NB4 (cell line): ENCODE measurements at regions not wholly inside any gene's neighbourhood (a gene's known extent, or its start where the extent isn't known, plus 50 kb on each side); places are given as distances from the start of the nearest gene placed in this dataset.

ENCODE experiments used
- DNase-seq: peaks from one replicate; pipeline ENCODE4 v3.0.0; 2010; ENCODE audit warnings: low read depth
- H3K4me3 ChIP-seq: one replicate; pipeline ENCODE4 v1.5.1; 2011; ENCODE audit warnings: mild to moderate bottlenecking, low read depth, low read length, moderate library complexity
- CTCF ChIP-seq: IDR thresholded peaks from one replicate; pipeline ENCODE4 v1.5.1; 2012; ENCODE audit warnings: low read depth, low read length
- MAX ChIP-seq: IDR thresholded peaks from 2 replicates; pipeline ENCODE4 v1.6.1; 2011; ENCODE audit warnings: low read depth, low read length
- MYC ChIP-seq: IDR thresholded peaks from 2 replicates; pipeline ENCODE4 v1.6.1; 2011; ENCODE audit warnings: low read depth, low read length
- POLR2A ChIP-seq: IDR thresholded peaks from 2 replicates; pipeline ENCODE4 v1.6.1; 2011; ENCODE audit warnings: mild to moderate bottlenecking; ENCODE audit not compliant: insufficient read length; ENCODE audit errors: extremely low read depth

- no peak for TF ChIP-seq POLR2A
- TF ChIP-seq CTCF: no peak
- no peak for TF ChIP-seq MAX
- no peak for TF ChIP-seq MYC
- no peak overlapping the region for H3K4me3 ChIP-seq
- no peak for DNase-seq
Observed at GRCh38 chr10:58894929-58895328, 281.5 kb upstream of the PHYHIPL start.

GRCh38 chr10:58896229-58896628, 280.2 kb upstream of the PHYHIPL start:
- no peak for DNase-seq
- H3K4me3 ChIP-seq: no peak overlapping the region
- TF ChIP-seq POLR2A: no peak
- TF ChIP-seq CTCF: no peak
- no peak for TF ChIP-seq MYC
- TF ChIP-seq MAX: no peak

GRCh38 chr10:58897236-58897635, 279.2 kb upstream of the PHYHIPL start:
- no peak for TF ChIP-seq POLR2A
- no peak for DNase-seq
- H3K4me3 ChIP-seq: no peak overlapping the region

GRCh38 chr10:58897708-58898107, 278.7 kb upstream of the PHYHIPL start:
- TF ChIP-seq CTCF: no peak
- DNase-seq: no peak
- no peak overlapping the region for H3K4me3 ChIP-seq

GRCh38 chr10:58898854-58899573, 277.4 kb upstream of the PHYHIPL start:
- no peak for DNase-seq
- no peak overlapping the region for H3K4me3 ChIP-seq
- TF ChIP-seq CTCF (no peak), MAX (no peak), MYC (no peak), POLR2A (no peak)

- TF ChIP-seq CTCF (no peak), MAX (no peak), POLR2A (no peak), MYC (no peak)
- DNase-seq: no peak
- H3K4me3 ChIP-seq: no peak overlapping the region
Observed at GRCh38 chr10:58901092-58901646, 275.3 kb upstream of the PHYHIPL start.
